CD4-positive, alpha-beta T cell (primary cell): ENCODE measurements at regions not wholly inside any gene's neighbourhood (a gene's known extent, or its start where the extent isn't known, plus 50 kb on each side); places are given as distances from the start of the nearest gene placed in this dataset.

Experiments
- ATAC-seq: fragments of 200-7000 bp; cut with Tn5 transposase; one replicate; pipeline ENCODE4 v1.10.0; 2022; ENCODE audit warnings: mild to moderate bottlenecking; ENCODE audit not compliant: poor library complexity
- CTCF ChIA-PET: fragments of 350-600 bp; sonication (Branson Sonifier 250); formaldehyde crosslinking; loops from one replicate; lab custom pipeline; 2021; ENCODE audit warnings: antibody characterized with exemption, inconsistent platforms; lab: Charles Lee
- POLR2A ChIA-PET: fragments of 350-600 bp; sonication (Branson Sonifier 250); formaldehyde crosslinking; loops from one replicate; lab custom pipeline; 2021; ENCODE audit warnings: antibody characterized with exemption, inconsistent platforms; lab: Charles Lee
- DNase-seq, 14 experiments: peaks; one replicate each; pipeline ENCODE4 v3.0.0-alpha.2; 2013 to 2020; ENCODE audit warnings: mixed read lengths in 2 of 14
- H3K27ac ChIP-seq, 2 donors: one replicate each; pipeline versions ENCODE4 v1.5.1 to v1.7.0; 2013; ENCODE audit warnings: low read length in 2 of 2, low read depth in 1 of 2, mild to moderate bottlenecking in 1 of 2
- H3K27me3 ChIP-seq, 2 experiments: 1 replicate in 1 of 2; 2 replicates in 1 of 2; pipeline versions ENCODE4 v1.6.1 to v1.7.0; 2013; ENCODE audit warnings: low read length in 2 of 2, control low read depth in 1 of 2, mild to moderate bottlenecking in 1 of 2, moderate library complexity in 1 of 2; ENCODE audit not compliant: insufficient read depth in 2 of 2, control insufficient read depth in 1 of 2
- H3K36me3 ChIP-seq: one replicate; pipeline ENCODE4 v1.6.1; 2013; ENCODE audit warnings: low read length, control low read depth; ENCODE audit not compliant: insufficient read depth
- H3K4me1 ChIP-seq: one replicate; pipeline ENCODE4 v1.6.1; 2013; ENCODE audit warnings: low read length, control low read depth; ENCODE audit not compliant: insufficient read depth
- H3K4me3 ChIP-seq: one replicate; pipeline ENCODE4 v1.5.1; 2013; ENCODE audit warnings: mild to moderate bottlenecking, low read length, moderate library complexity
- H3K9me3 ChIP-seq, 2 experiments: 1 replicate in 1 of 2; 2 replicates in 1 of 2; pipeline versions ENCODE4 v1.6.1 to v1.7.0; 2013; ENCODE audit warnings: low read length in 2 of 2, mild to moderate bottlenecking in 2 of 2, control low read depth in 1 of 2, moderate library complexity in 1 of 2; ENCODE audit not compliant: control insufficient read depth in 1 of 2, insufficient read depth in 1 of 2
- H3K27ac Mint-ChIP-seq: one replicate; pipeline ENCODE4 v1.8.0; 2020; ENCODE audit warnings: mixed read lengths
- H3K27me3 Mint-ChIP-seq: one replicate; pipeline ENCODE4 v1.8.0; 2021; ENCODE audit warnings: mixed read lengths
- H3K36me3 Mint-ChIP-seq: one replicate; pipeline ENCODE4 v1.8.0; 2021; ENCODE audit warnings: low read depth, mixed read lengths
- H3K4me1 Mint-ChIP-seq: one replicate; pipeline ENCODE4 v1.8.0; 2021; ENCODE audit warnings: low read depth, mixed read lengths
- H3K4me3 Mint-ChIP-seq: one replicate; pipeline ENCODE4 v1.8.0; 2020; ENCODE audit warnings: mild to moderate bottlenecking, mixed read lengths
- H3K9me3 Mint-ChIP-seq: one replicate; pipeline ENCODE4 v1.8.0; 2020; ENCODE audit warnings: mixed read lengths
- CTCF ChIP-seq: fragments of 200-600 bp; IDR thresholded peaks from one replicate; pipeline ENCODE4 v1.8.0; 2022; ENCODE audit warnings: antibody characterized with exemption, mild to moderate bottlenecking
- intact Hi-C, 2 experiments: fragments of 100-400 bp; cut with DNase I in 1 of 2; cut with micrococcal nuclease in 1 of 2; formaldehyde crosslinking; loops; one replicate each; pipeline versions ENCODE4 v1.15.1 to v1.9.0; 2023 to 2025; cut with DNase I, micrococcal nuclease

- intact Hi-C loops, result no loop called here
- Mint-ChIP-seq H3K36me3 (no peaks in the 10 kb centered on the region), H3K27me3 (no peaks in the 10 kb centered on the region), H3K4me3 (no peak overlapping the region), H3K4me1 (no peaks in the 10 kb centered on the region), H3K9me3 (peaks cover 8% of the 10 kb centered on the region), H3K27ac (no peak overlapping the region)
- TF ChIP-seq CTCF, result no peak
- Histone ChIP-seq H3K27ac (no peak overlapping the region), H3K36me3 (no peaks in the 10 kb centered on the region), H3K9me3 (peaks cover 0 to 3% of the 10 kb centered on the region in 2 experiments), H3K4me1 (no peaks in the 10 kb centered on the region), H3K27me3 (no peaks in the 10 kb centered on the region), H3K4me3 (no peak overlapping the region)
- ChIA-PET POLR2A (no interaction called here), CTCF (no interaction called here)
- DNase-seq (no peak), ATAC-seq (no peak)
Measured at GRCh38 chr17:71383091-71383490, 737.7 kb upstream of the SOX9 start.

GRCh38 chr17:71387456-71387855 is 733.4 kb upstream of the SOX9 start:
- Mint-ChIP-seq H3K36me3 (no peaks in the 10 kb centered on the region), H3K4me1 (no peaks in the 10 kb centered on the region), H3K4me3 (no peak overlapping the region), H3K27ac (no peak overlapping the region), H3K9me3 (peaks cover 9% of the 10 kb centered on the region), H3K27me3 (no peaks in the 10 kb centered on the region)
- DNase-seq, result no peak
- POLR2A ChIA-PET, result no interaction called here
- H3K4me3 ChIP-seq, result no peak overlapping the region
- CTCF ChIA-PET, result no interaction called here
- no peak overlapping the region for H3K27ac ChIP-seq
- no peak for TF ChIP-seq CTCF
- H3K9me3 ChIP-seq, result peaks cover 0 to 9% of the 10 kb centered on the region in 2 experiments
- H3K27me3 ChIP-seq, result no peaks in the 10 kb centered on the region
- no peak for ATAC-seq
- no peaks in the 10 kb centered on the region for H3K36me3 ChIP-seq
- no peaks in the 10 kb centered on the region for H3K4me1 ChIP-seq
- intact Hi-C loops, result no loop called here

- Mint-ChIP-seq H3K9me3 (peaks cover 9% of the 10 kb centered on the region), H3K27ac (no peak overlapping the region), H3K27me3 (no peaks in the 10 kb centered on the region), H3K36me3 (no peaks in the 10 kb centered on the region), H3K4me1 (no peaks in the 10 kb centered on the region), H3K4me3 (no peak overlapping the region)
- CTCF ChIA-PET, result no interaction called here
- Histone ChIP-seq H3K36me3 (no peaks in the 10 kb centered on the region), H3K27ac (no peak overlapping the region), H3K4me1 (no peaks in the 10 kb centered on the region), H3K4me3 (no peak overlapping the region), H3K9me3 (peaks cover 4 to 6% of the 10 kb centered on the region in 2 experiments), H3K27me3 (no peaks in the 10 kb centered on the region)
- intact Hi-C loops, result no loop called here
- ATAC-seq (no peak), DNase-seq (no peak)
- POLR2A ChIA-PET, result no interaction called here
- TF ChIP-seq CTCF, result no peak
Measured at GRCh38 chr17:71392715-71393567, 727.9 kb upstream of the SOX9 start.
